HG02623 (cell line): ENCODE measurements at regions not wholly inside any gene's neighbourhood (a gene's known extent, or its start where the extent isn't known, plus 50 kb on each side); places are given as distances from the start of the nearest gene placed in this dataset.
"Not testable (repeated sequence)": the region's sequence is repeated elsewhere in the genome, so short reads cannot be mapped to it uniquely, and the experiment has no call there.

ENCODE experiments used
- ATAC-seq: cut with Tn5 transposase; IDR thresholded peaks from one replicate; pipeline ENCODE4 v1.9.1; 2021; ENCODE audit warnings: moderate library complexity; ENCODE audit not compliant: unreplicated experiment

DNA sequence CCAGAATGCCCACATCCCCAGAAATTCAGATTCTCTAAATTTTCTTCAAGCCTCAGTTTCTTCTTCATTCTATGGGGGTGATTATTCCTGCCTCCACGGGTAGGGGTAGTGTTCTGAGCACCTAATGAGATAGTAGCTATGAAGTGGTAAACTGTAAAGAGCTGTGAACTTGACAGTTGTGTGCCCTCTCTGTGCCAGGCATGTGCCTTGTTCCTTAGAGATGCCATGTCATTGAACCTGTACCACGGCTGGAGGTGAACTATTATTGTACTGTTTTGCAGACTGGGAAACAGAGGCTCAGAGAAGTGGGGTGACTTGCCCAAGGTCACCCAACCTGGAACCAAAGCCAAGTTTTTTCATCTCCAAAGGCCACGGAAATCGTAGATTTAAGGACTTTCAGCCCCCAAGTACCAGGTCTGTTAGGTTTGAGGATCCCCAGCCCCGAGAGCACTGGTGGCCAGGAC lies 67.7 kb upstream of the SIRPA start:
- ATAC-seq = no peak

DNA sequence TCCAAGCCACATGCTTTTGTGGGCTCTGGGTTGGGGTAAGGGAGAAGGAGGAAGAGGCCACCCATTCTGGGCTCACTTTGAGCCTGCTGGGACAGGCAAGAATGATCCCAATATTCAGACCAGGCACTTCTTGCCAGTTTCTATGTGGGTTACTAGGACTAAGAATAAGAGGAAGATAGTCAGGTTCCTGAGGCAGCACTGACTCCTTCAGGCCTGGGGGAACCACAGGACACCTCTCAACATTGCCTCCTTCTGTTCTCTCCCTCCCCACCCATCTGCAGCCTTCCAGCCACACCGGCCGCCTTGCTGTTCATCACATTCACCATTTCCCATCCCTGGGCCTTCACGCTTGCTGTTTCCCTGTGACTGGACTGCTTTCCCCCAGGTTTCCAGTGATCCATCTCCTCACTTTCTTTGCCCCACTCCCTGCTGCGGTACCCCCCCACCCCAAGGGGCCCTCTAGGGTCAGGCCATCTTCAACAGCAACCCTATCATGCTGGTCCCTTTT lies 69.2 kb upstream of the SIRPA start:
- no peak for ATAC-seq

DNA sequence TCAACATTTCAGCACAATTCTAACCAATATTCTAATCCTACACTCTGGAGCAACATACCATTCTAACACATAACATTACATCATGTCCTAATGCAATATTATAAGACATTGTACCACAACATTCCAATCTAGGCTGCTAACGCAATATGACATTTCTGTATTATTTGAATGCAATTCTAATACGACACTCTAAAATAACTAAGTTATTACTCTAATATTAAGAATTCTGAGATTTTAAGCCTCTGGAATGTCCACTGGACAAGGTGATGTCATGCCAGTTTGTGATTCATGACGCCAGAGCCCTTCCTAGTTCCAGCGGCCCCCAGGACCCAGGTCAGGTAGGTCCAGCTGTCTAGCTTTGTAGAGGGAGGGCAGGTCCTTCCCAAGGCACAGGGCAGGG lies 69.7 kb upstream of the SIRPA start:
- ATAC-seq = no peak

DNA sequence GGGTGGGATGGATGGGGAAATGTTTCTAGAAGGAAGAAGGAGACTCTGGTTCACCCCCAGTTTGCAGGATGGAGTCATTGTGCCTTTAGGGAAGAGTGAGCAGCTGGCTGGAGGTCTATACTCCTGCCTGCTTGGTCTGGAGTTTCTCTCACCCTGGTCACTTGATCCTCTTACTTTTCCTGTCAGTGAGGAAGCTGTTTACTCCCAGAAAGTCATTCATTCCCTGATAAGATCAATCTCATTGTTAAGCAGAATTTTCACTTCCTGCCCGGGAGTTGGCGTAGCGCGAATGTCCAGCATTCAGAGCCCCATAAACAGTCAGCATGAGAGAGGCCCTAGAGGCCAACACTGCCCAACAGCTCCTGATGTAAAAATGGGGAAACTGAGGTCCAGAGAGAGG lies 70.4 kb upstream of the SIRPA start:
- ATAC-seq = no peak

DNA sequence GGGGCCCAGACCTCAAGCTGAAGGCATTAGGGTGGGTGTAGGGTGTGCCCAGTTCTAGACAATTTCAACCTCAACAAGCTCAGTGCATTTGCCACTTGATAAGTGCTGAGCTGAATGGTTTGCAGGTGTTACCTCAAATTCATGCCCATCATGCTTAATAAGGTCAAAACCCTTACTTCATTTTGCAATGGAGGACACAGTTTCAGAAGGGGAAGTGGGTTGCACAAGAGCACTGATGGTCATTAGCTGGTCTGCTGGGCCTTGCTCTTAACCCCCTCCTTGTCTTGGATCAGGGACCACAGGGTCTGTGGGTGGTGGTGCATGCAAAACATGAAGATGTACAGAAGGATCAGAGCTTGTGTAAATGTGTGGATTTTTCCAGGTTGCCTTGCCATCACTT lies 71.0 kb upstream of the SIRPA start:
- ATAC-seq = no peak

DNA sequence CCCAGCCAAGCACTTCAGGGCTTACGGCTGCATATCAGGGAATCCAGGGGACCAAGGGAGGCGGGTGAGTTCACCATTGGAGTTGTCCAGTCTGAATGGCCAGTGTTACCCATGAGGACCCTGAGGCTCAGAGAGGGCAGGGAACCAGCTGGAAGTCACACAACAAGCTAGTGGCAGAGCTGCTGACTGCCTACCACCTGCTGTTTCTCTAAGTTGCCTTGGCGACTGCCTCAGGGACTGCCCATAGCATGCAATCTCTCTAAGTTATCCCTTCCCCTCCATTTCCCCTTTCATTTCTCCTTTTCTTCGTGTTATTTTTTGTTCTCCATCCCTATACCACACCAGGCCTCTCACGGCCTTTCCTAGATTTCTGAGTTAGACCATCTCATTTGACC lies 71.8 kb upstream of the SIRPA start:
- no peak for ATAC-seq

DNA sequence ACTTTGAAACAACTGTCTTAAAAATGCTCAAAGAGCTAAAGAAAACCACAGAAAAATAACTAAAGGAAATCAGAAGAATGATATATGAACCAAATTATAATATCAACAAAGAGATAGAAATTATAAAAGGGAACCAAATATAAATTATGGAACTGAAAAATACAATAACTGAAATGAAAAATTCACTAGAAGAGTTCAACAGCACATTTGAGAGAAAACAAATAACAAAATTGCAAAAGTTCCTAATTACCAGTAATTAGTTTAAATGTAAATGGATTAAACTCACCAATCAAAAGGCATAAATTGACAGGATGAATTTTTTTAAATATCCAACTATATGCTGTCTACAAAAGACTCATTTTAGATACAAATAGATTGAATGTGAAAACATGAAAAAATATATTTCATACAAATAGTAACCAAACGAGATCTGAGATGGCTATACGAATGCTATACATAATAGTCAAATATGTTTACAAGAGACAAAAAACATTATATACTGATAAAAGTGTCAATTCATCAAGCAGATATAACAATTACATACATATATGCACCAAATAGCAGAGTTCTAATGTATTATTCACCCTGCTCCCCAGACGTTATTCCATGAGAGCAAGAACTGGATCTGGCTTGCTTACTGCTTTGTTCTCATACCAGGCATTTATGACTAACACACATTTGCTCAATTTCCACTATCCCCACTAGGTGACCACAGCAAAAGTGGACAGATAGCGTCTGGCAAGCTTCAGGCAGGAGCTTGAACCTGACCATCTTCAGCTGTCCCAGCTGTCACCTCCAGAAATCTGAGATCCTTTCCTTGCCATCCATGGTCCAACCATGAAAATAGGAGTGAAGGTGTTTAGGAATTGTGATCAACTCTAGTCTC lies 72.4 kb upstream of the SIRPA start:
- ATAC-seq = no peak

DNA sequence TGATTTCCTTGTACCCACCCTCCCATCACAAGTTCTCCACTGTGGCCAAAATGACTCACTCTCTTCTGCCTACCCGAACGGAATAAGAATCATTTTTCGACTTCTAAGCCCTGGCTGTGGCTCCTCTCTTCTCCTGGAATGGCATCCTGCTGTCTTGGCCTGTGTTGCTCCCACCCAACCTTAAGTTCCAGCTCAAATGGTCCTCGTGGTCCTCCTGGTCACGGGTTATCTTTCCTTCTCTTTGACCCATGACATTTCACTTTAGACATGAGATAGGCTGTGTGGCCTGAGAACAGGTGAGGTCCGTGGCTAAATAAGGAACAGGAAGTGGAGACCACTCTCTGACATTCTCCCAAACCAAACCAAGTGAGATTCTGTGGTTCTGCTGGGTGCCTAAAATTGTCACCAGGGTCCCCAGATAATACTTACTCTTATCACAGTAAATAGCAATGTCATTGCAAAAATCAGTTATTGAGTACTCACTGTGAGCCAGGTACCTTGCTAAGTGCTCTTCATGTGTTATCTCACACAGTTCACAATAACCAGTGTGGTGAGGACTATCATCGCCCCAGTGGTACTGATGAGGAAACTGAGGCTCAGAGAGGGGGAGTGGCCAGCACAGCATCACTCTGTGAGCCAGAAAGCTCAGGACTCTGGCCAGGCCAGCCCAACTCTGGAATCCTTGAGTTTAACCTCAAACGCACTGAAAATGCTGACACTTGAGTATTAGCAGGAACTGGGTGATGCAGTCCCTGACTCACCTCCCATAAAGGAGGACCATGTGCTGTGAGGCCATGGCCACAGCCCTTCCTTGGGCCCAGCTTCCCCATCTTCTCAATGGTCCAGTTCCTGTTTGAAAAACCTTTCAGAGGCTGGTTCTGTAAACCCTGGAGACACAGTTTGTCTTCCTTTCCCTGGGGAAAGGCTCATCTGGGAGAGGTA lies 74.8 kb upstream of the SIRPA start:
- ATAC-seq = no peak

DNA sequence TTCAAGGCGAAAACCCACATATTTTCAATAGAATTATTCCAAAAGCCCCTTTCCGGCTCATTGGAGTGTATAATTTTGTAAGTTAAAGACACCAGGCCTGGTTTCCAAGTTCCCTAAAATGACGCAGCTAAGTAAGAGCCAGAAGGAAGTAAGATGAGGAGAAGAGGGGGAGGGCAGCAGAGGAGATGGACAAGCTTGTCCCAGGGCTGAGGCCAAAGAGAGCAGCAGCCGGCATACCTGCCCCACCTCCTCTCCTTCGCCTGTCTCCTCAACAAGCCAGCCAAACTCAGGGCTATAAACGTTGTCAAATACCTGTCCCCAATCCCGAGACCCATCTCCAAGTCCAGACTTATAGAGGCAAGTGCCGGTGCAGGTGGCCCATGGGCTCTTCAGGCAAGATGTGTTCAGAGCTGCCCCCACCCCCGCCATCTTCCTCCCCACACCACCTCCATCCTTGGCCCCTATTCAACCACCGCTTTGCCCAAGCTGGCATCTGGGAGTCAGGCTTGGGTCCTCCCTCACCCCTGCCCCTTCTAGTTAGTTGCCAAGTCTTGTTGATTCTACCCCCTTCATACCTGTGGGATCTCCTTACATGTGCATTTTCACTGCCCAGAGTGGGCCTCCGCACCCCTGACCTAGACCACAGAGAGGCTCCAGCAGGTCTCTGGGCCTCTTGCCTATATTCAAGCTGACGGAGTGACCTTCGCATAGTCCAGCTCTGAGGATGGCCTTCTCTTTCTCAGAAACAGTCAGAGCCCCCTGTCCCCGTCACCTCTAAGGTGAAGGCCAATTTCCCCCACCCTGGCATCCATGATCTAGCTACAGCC lies 75.7 kb upstream of the SIRPA start:
- ATAC-seq = no peak

DNA sequence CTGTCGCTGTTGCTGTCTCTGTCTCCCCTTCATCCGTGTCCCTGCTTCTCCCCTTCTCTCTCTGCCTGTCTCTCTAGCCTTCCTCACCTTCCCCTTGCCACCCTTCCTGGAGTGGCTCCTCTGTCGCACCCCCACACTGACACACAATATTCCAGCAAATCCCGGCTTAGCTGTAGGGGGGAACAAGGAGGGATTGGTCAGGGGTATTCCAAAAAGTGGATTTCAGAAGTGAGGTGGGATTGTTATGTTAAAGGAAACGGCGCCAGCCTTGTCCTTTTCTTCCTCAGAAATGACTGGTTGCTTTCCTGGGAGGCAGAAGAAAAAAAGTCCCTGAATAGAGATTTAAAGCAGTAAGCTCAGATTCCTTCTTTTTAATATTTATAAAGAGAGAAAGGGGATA lies 76.3 kb upstream of the SIRPA start:
- ATAC-seq = no peak

DNA sequence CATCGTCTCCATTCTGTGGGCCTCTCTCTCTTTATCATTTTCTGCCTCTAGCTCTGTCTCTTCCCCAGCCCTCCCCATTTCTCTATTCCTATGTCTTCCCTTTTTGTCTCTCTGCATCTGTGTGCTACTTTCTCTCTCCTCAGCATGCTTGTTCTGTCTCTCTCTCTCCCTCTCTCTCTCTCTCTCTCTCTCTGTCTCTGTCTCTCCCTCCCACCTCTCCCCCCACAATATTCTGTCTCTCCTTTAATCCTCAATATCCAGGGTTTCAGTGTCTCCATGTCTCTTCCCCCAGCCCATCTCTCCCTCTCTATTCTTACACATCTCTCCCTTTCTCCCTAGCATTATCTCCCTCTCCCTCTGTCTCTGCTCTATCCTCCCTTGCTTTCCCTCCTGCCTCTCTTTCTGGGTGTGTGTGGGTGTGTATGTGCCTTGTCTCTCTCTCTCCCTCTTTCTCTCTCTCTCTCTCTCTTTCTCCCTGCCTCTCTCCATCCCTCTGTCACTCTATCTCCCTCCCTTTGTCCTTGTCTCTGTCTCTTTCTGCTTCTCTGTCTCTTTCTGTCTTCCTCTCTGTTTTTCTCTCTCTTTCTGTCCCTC lies 76.9 kb upstream of the SIRPA start:
- ATAC-seq = no peak

DNA sequence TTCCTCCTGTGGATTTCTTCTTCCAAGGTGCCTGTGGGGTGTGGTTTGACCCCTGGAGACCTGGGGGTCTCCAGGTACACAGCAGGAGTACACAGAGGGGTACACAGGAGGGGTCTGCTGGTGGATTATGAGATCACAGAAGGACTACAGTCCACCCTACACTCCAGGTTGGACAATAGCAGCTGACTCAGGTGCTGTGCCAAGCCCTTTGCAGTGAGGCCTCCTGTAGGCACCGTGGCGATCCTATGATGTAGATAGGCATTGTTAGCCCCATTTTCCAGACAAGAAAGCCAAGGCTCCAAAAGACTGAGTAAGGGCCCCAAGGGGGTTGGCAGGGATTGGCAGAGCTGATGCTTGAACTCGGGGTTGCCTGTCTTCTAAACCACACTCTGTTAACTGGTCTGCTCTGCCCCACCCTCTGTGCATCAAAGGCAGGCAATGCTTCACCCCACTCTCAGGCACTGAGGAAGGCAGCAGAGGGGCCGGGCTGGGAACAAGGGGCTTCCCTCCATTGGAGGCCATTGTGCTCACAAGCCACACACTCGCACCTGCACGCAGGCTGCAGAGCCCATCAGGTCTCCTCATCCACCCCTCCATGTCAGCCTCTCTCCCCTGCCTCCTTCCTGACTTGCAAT lies 77.5 kb upstream of the SIRPA start:
- no peak for ATAC-seq

DNA sequence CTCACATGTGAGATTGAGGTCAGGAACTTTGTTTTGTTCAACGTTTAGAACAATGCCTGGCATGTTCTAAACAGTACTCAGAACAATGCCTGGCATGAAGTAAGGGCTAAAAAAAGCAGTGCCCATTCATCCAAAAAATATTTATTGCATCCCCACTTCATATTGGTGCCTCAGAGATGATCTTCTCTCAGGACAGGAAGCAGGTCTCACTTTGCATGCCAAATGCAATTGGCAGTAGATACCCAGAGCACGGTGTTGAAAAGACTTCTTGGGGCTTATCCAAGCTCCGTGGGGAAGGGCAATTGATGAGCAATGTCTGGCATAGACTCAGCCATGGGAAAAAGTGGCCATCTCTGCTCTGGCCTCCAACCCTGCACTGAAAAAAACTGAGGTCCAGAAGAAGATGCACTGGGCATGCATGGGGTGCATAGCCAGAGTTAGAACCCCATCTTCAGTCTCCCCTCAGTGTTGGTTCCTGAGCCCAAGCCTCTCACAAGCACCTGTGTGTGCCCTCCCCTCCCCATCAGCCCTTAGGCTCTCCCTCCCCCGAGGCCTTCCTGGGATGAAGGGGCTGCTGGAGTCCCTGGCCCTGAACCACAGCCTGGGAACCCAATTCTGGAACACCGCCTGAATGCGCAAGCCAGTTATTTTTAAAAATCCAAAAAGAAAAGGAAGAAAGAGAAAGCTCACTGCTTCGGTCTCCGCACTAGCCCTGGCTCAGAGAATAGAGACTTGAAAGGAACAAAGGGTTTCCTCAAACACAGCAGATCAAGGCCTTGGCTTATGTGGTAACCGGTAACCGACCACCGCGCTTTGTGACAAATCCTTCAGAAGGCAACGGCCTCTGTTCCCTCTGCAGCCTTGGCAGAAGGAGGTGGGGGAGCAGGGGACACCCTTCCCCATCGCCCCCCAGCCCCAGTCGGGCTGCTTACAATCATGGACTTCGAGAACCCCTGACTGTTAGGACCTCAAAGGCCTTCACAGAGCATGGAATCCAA lies 78.5 kb upstream of the SIRPA start:
- ATAC-seq = no peak

DNA sequence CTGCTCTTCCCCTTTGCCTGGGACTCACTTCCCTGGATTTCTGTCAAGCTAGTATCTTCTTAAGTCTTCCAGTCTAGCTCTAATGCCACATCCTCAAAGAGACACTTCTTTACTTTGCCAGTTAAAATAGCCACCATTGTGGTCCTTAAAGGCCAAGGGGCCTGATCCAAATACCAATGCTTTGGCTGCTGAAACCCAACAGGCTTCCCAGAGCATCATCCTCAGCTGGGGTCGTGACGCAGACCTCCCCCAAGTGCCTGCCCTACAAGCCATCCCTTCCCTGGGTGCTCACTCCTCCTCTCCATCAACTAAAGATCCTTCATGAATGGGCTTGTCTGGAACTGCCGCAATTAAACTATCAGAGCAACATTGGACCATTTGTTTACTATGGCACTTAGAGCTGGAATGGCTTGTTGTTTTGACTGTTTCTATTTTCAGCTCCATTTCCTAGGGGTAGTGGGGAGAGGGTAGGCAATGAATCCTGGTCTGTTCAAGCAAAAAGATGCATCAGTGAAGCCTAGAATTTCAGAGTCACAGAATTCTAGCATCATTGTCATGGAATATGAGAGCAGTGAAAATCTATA lies 79.6 kb upstream of the SIRPA start:
- no peak for ATAC-seq

DNA sequence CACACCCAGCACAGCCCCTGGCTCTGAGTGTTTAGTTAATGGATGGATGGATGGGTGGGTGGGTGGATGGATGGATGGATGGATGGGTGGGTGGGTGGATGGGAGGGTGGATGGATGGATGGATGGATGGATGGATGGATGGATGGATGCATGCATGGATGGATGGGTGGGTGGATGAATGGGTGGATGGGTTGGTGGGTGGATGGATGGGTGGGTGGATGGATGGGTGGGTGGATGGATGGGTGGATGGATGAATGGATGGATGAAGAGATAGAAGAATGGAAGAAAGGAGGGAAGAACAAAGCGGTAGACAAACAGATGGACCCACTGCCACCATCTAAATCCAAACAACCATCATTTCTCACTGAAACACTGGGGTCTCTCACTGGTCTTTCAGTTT lies 80.3 kb upstream of the SIRPA start:
- not testable (repeated sequence) for ATAC-seq

DNA sequence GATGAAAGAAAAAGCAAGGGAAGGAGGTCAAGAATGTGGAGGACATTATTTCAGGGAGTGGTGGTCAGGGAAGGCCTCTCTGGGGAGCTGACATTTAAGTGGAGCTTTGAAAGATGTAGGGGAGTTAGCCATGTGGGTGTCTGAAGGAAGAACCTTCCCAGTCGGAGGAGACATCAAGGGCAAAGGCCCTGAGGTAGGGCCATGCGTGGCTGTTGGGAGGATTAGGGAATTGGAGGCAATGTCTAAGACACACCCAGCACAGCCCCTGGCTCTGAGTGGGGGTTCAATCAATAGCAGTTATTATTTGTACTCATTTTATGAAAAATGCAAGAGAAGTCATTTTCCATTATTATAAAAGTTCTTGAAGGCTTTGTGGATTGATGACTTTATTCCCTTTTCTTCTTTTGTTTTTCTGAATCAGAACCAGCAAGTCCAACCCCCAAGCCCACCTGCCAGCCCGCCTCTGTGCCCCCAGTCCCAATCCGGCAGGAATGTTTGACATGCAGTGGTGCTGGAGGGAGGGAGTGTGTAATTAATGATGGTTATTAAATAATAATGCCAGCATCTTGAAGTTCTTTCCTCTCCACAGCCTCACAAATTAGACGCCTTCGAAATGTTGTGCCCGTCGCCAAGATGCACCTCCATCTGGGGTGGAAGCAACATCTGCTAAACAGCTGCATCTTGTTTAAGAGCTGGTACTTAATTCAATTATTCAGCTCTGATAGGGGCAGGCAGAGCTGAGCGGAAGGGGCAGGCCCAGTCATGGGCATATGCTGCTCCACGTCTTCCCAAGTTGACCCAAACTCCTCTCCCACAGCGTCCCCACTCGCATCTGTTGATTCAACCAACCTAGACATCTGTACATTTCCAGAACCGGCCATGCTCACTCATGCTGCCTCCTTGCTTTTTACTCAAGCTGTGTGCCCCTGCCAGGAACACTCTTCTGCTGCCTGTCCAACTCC lies 81.3 kb upstream of the SIRPA start:
- no peak for ATAC-seq

DNA sequence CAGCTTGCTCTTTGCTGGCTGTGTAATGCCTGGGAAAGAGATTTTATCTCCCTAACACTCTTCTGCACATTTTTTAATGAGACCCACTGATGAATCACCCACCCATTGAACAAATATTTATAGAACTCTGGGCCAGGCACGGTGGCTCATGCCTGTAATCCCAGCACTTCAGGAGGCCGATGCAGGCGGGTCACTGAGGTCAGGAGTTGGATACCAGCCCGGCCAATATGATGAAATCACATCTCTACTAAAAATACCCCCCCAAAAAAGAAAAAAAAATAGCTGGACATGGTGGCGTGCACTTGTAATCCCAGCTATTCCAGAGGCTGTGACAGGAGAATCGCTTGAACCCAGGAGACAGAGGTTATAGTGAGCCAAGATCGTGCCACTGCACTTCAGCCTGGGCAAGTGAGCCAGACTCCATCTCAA lies 82.1 kb upstream of the SIRPA start:
- ATAC-seq = no peak
